Esophagus muscularis mucosa (tissue), 4 donors: ENCODE measurements at regions not wholly inside any gene's neighbourhood (a gene's known extent, or its start where the extent isn't known, plus 50 kb on each side); places are given as distances from the start of the nearest gene placed in this dataset.

ENCODE experiments used
- DNase-seq: peaks from one replicate; pipeline ENCODE4 v3.0.0-alpha.2; 2017; ENCODE audit errors: extremely low spot score
- H3K27ac ChIP-seq, 4 donors: fragments of 200-600 bp; sonication (generic); replicated peaks in 1 of 4; 1 replicate in 3 of 4; 2 replicates in 1 of 4; pipeline ENCODE4 v1.5.1; 2016 to 2019; ENCODE audit warnings: mild to moderate bottlenecking in 1 of 4
- H3K27me3 ChIP-seq, 4 donors: fragments of 200-600 bp; sonication (generic); one replicate each; pipeline versions ENCODE4 v1.5.1 to v1.6.0; 2016 to 2019
- H3K36me3 ChIP-seq, 4 donors: fragments of 200-600 bp; sonication (generic); one replicate each; pipeline ENCODE4 v1.5.1; 2016 to 2019
- H3K4me1 ChIP-seq, 4 donors: fragments of 200-600 bp; sonication (generic); one replicate each; pipeline ENCODE4 v1.5.1; 2016 to 2019
- H3K4me3 ChIP-seq, 4 donors: fragments of 200-600 bp; sonication (generic); 1 replicate in 2 of 4; 2 replicates in 2 of 4; pipeline ENCODE4 v1.5.1; 2016 to 2019; ENCODE audit warnings: mild to moderate bottlenecking in 4 of 4, moderate library complexity in 1 of 4
- H3K9me3 ChIP-seq, 4 donors: fragments of 200-600 bp; sonication (generic); 1 replicate in 3 of 4; 2 replicates in 1 of 4; pipeline ENCODE4 v1.5.1; 2016 to 2019
- CTCF ChIP-seq, 3 experiments: fragments of 200-600 bp in 2 of 3; fragments of 450-650 bp in 1 of 3; sonication (generic) in 2 of 3; IDR thresholded peaks; one replicate each; pipeline ENCODE4 v1.5.1; 2017 to 2019; ENCODE audit warnings: antibody characterized with exemption in 3 of 3, mild to moderate bottlenecking in 2 of 3, moderate library complexity in 1 of 3
- EP300 ChIP-seq: sonication (generic); formaldehyde crosslinking; IDR thresholded peaks from one replicate; pipeline ENCODE4 v1.6.1; 2017; ENCODE audit warnings: antibody characterized with exemption
- POLR2A ChIP-seq: fragments of 450-650 bp; IDR thresholded peaks from one replicate; pipeline ENCODE4 v1.6.1; 2017; ENCODE audit warnings: antibody characterized with exemption, moderate library complexity, mild to moderate bottlenecking, low read depth
- POLR2AphosphoS5 ChIP-seq, 2 donors: sonication (generic); formaldehyde crosslinking; IDR thresholded peaks; one replicate each; pipeline ENCODE4 v1.6.1; 2017; ENCODE audit warnings: antibody characterized with exemption in 2 of 2
- WGBS: methylation state at CpG from one replicate; pipeline ENCODE4 v1.1.5; 2018; 5-methylcytosine and 5-hydroxymethylcytosine counted together
- intact Hi-C: fragments of 100-400 bp; cut with DNase I; formaldehyde crosslinking; loops from one replicate; pipeline ENCODE4 v1.15.1; 2023

- intact Hi-C loops, result no loop called here
- no peak overlapping the region for H3K4me3 ChIP-seq
- TF ChIP-seq CTCF (IDR thresholded peaks at IDR 0.05), result no peak
- TF ChIP-seq EP300, result no peak
- no peak for TF ChIP-seq POLR2A
- no peak for TF ChIP-seq POLR2AphosphoS5 (IDR thresholded peaks at IDR 0.05)
- WGBS, result 72% methylated on average over 4 of the region's 4 CpGs
- no peaks in the 10 kb centered on the region for H3K9me3 ChIP-seq
- H3K27me3 ChIP-seq, result no peaks in the 10 kb centered on the region
- no peaks in the 10 kb centered on the region for H3K4me1 ChIP-seq
- no peaks in the 10 kb centered on the region for H3K36me3 ChIP-seq
- DNase-seq, result no peak
- no peak overlapping the region for H3K27ac ChIP-seq
Observed at GRCh38 chr9:106596984-106597383, 266.0 kb upstream of the ZNF462 start.

DNA sequence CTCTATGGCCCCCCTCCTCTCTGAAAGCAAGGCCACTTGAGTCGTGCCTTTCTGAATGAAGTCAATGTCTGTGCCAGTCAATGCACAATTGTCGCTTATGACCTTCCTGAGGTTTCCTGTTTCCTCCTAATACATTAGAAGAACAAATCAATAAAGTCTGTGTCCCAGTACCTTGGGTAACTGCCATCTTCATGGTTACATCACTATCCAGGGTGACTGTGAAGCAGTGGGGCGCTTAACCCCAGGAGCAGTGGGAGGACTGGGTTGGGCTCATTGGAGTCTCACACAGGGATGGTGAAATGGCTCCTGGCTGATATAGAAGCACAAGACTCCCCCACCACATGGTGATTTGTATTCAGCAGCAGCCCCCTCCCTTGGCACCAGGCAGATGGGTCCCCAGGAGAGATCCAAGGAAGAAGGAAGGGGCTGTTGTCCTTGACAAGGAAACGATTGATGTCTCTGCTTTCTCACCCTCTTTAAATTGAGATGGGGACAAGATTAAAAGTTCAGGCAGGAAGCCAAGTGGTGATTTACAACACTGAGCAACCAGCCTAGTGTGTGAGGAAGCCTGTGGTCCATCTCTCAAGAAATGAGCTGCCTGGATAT, 261.9 kb upstream of the ZNF462 start:
- DNase-seq, result no peak
- no peaks in the 10 kb centered on the region for H3K36me3 ChIP-seq
- H3K4me1 ChIP-seq, result no peaks in the 10 kb centered on the region
- H3K27ac ChIP-seq, result no peak overlapping the region
- H3K27me3 ChIP-seq, result no peaks in the 10 kb centered on the region
- no peak overlapping the region for H3K4me3 ChIP-seq
- no peaks in the 10 kb centered on the region for H3K9me3 ChIP-seq
- TF ChIP-seq EP300, result no peak
- no peak for TF ChIP-seq POLR2A
- TF ChIP-seq POLR2AphosphoS5 (IDR thresholded peaks at IDR 0.05), result no peak
- no peak for TF ChIP-seq CTCF (IDR thresholded peaks at IDR 0.05)
- intact Hi-C loops, result no loop called here
- WGBS, result 71% methylated on average over 3 of the region's 4 CpGs

GRCh38 chr9:106602344-106602743, 260.6 kb upstream of the ZNF462 start:
- Histone ChIP-seq H3K4me3 (no peak overlapping the region), H3K9me3 (no peaks in the 10 kb centered on the region), H3K4me1 (no peaks in the 10 kb centered on the region), H3K36me3 (no peaks in the 10 kb centered on the region), H3K27me3 (no peaks in the 10 kb centered on the region), H3K27ac (no peak overlapping the region)
- 82% methylated on average over 1 of the region's 1 CpG for WGBS
- intact Hi-C loops, result no loop called here
- DNase-seq, result no peak
- no peak for TF ChIP-seq POLR2A
- no peak for TF ChIP-seq CTCF (IDR thresholded peaks at IDR 0.05)
- TF ChIP-seq POLR2AphosphoS5 (IDR thresholded peaks at IDR 0.05), result no peak
- TF ChIP-seq EP300, result no peak

GRCh38 chr9:106613250-106613737, 249.7 kb upstream of the ZNF462 start:
- Histone ChIP-seq H3K27ac (no peak overlapping the region), H3K4me3 (no peak overlapping the region), H3K9me3 (no peaks in the 10 kb centered on the region), H3K36me3 (no peaks in the 10 kb centered on the region), H3K27me3 (no peaks in the 10 kb centered on the region), H3K4me1 (peaks cover 7 to 30% (median 23%) of the 10 kb centered on the region in 4 donors)
- 45% methylated on average over 2 of the region's 3 CpGs for WGBS
- intact Hi-C loops, result no loop called here
- no peak for DNase-seq
- TF ChIP-seq POLR2A, result no peak
- no peak for TF ChIP-seq CTCF (IDR thresholded peaks at IDR 0.05)
- TF ChIP-seq POLR2AphosphoS5 (IDR thresholded peaks at IDR 0.05), result no peak
- no peak for TF ChIP-seq EP300
